NCI-H1048 (cell line): ENCODE measurements at regions not wholly inside any gene's neighbourhood (a gene's known extent, or its start where the extent isn't known, plus 50 kb on each side); places are given as distances from the start of the nearest gene placed in this dataset.

Experiments used
- DNase-seq: peaks from one replicate; lab custom pipeline; 2025; lab: John Stamatoyannopoulos, UW

- DNase-seq: no peak
Measured at GRCh38 chr19:29096896-29097295, 116.1 kb downstream of the UQCRFS1 start.

GRCh38 chr19:29093553-29093908, 119.4 kb downstream of the UQCRFS1 start:
- DNase-seq: no peak

DNA sequence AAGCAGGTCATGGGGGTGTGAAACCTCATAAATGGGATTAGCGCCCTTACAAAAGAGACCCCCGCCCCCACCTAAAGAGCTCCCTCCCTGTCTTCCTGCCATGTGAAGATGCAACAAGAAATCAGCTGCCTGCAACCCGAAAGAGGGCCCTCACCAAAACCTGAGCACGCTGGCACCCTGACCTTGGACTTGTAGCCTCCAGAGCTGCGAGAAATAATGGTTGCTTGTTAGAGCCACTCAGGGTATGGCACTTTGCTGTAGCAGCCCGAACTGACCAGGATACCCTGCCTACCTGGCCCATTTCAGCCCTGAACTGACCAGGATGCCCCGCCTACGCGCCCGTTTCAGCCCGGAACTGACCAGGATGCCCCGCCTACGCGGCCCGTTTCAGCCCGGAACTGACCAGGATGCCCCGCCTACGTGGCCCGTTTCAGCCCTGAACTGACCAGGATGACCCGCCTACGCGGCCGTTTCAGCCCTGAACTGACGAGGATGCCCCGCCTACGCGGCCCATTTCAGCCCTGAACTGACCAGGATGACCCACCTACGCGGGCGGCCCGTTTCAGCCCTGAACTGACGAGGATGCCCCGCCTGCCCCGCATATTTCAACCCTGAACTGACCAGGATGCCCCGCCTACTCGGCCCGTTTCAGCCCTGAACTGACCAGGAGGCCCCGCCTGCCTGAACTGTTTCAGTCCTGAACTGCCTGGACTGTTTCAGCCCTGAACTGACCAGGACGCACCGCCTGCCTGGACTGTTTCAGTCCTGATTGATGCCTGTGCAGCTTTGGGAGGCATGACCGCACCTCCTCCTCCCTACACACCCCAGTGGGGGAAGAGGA, 120.0 kb downstream of the UQCRFS1 start:
- DNase-seq: no peak

GRCh38 chr19:29090783-29091526, 122.0 kb downstream of the UQCRFS1 start:
- no peak for DNase-seq

DNA sequence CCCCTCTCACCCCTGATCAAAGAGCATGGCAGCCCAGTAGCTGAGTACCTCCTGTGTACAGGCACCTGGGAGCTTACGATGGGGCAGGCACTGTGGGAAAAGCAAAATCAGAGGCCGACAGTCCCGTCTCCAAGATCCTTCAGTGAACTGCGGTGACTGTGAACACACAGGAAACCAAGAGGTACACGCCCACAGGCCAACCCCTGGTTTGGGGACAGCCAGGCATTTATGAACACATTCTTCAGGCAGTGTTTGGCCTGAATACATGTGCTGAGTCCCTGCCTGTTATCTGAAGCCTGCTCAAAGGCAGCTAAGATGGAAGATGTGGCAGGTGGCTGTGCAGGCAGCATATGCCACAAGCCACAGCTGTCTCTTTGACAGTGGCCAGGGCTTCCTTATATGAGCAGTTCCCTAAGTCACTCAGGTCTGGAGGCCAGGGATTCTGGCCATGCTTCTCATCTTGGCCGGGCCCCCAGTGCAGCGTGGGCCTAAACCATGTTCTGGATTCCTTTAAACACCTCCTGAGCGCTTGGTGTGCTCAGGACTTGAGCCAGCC, 123.6 kb downstream of the UQCRFS1 start:
- no peak for DNase-seq

- DNase-seq: no peak
Measured at GRCh38 chr19:29088761-29089160, 124.2 kb downstream of the UQCRFS1 start.

GRCh38 chr19:29086646-29087045, 126.3 kb downstream of the UQCRFS1 start:
- DNase-seq: no peak

GRCh38 chr19:29086182-29086581, 126.8 kb downstream of the UQCRFS1 start:
- DNase-seq: no peak

GRCh38 chr19:29085630-29086029, 127.3 kb downstream of the UQCRFS1 start:
- no peak for DNase-seq

- DNase-seq: no peak
Measured at GRCh38 chr19:29085206-29085605, 127.7 kb downstream of the UQCRFS1 start.

DNA sequence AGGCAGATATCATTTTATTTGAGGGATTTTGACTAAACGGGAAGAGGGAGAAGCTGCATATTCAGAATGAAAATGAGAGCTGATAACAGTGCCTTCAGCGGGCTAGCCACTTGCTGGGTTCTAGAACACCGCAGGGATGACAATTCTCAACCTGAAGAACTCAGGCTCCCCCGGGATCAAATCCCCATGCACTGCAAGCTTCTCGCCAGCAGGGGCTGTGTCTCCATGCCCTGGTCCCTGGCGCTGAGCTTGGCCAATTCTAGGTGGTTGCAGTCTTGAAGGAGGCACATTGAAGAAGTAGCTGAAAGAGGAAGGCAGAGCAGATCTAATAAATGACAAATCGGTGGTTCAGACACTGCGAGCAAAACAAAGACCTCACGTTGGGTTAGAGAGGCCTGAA, 128.7 kb downstream of the UQCRFS1 start:
- no peak for DNase-seq

- no peak for DNase-seq
Measured at GRCh38 chr19:29083863-29084262, 129.1 kb downstream of the UQCRFS1 start.

- no peak for DNase-seq
Measured at GRCh38 chr19:29079356-29080032, 133.5 kb downstream of the UQCRFS1 start.

DNA sequence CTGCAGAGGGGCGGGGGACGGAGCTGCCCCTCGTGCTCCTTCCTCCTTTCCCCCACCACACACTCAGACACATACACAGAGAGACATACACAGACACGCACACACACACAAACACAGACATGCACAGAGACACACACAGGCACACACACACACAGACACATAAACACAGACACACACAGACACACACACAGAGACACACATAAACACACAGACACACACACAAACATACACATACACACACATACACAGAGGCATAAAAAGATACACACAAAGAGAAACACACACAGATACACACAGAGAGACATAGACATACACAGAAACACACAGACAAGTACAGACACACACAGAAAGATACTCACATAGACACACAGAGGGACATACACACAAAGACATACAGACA, 136.0 kb downstream of the UQCRFS1 start:
- no peak for DNase-seq

- DNase-seq: no peak
Measured at GRCh38 chr19:29076161-29076560, 136.8 kb downstream of the UQCRFS1 start.

GRCh38 chr19:29075149-29075548, 137.8 kb downstream of the UQCRFS1 start:
- no peak for DNase-seq

GRCh38 chr19:29074579-29074978, 138.4 kb downstream of the UQCRFS1 start:
- DNase-seq: no peak

DNA sequence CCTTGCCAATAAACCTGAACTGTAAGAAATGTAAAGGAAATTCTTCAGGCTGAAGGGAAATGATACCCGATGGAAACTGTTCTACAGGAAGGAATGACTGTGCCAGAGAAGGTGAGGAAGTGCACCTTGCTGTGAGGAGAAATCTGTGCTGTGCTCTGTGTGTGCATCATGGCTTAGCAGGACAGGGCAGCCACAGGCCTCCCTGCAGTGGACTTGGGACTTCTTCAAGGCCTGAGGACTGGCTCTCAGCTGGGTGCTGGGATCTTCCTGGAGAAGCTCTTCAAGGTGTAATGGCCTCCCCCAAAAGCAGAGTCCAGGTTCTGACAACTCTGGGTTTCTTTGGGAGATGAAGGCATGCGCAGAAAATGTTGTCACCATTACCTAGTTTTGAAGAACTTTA, 145.1 kb downstream of the UQCRFS1 start:
- DNase-seq: no peak

- DNase-seq: no peak
Measured at GRCh38 chr19:29062475-29063435, 150.2 kb downstream of the UQCRFS1 start.

DNA sequence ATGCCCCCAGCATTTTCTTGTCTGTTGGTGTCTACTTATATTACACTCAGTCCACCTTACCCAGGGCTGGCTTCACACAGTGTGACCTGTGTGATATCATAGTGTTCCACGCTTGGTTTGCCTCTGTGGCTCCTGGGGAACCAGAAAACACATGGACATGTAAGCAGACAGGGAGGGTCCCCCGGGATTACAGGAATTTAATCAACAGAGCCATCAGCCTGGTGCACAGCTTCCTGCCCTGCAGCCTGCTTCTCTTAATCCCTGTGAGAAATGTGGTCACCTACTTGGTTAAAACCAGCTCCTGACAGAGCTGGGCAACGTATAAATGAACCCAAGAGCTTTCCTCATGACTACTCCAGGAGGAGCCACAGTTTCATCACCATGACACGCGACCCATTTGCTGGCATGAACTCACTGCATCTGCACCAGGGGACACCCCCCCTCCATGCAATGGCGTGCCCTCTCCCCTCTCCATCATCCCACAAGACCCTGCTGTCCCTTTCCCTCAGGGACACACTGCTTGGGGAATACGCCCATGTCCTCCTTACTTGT, 152.1 kb downstream of the UQCRFS1 start:
- no peak for DNase-seq

GRCh38 chr19:29056535-29056934, 156.4 kb downstream of the UQCRFS1 start:
- no peak for DNase-seq
